ENCODE measurements at regions not wholly inside any gene's neighbourhood (a gene's known extent, or its start where the extent isn't known, plus 50 kb on each side); places are given as distances from the start of the nearest gene placed in this dataset.
"Not testable (repeated sequence)": the region's sequence is repeated elsewhere in the genome, so short reads cannot be mapped to it uniquely, and the experiment has no call there.

- DNase-seq: no peak
Observed at GRCh38 chr6:19159561-19159960, 677.6 kb upstream of the ID4 start.

GRCh38 chr6:19160081-19160730 is 677.0 kb upstream of the ID4 start:
- no peak for DNase-seq

GRCh38 chr6:19167251-19167650 is 669.9 kb upstream of the ID4 start:
- DNase-seq: no peak

GRCh38 chr6:19169366-19169765 is 667.8 kb upstream of the ID4 start:
- no peak for DNase-seq

- no peak for DNase-seq
Observed at GRCh38 chr6:19175023-19175422, 662.1 kb upstream of the ID4 start.

- no peak for DNase-seq
Observed at GRCh38 chr6:19180348-19181072, 656.7 kb upstream of the ID4 start.

- DNase-seq: no peak
Observed at GRCh38 chr6:19181211-19181610, 656.0 kb upstream of the ID4 start.

GRCh38 chr6:19193624-19194023 is 643.5 kb upstream of the ID4 start:
- no peak for DNase-seq

GRCh38 chr6:19204445-19204844 is 632.7 kb upstream of the ID4 start:
- DNase-seq: no peak

GRCh38 chr6:19205076-19205475 is 632.1 kb upstream of the ID4 start:
- DNase-seq: no peak

GRCh38 chr6:19209202-19209601 is 628.0 kb upstream of the ID4 start:
- no peak for DNase-seq

- DNase-seq: no peak
Observed at GRCh38 chr6:19210849-19211590, 626.1 kb upstream of the ID4 start.

GRCh38 chr6:19214231-19214630 is 622.9 kb upstream of the ID4 start:
- no peak for DNase-seq

GRCh38 chr6:19219931-19220330 is 617.2 kb upstream of the ID4 start:
- no peak for DNase-seq

- no peak for DNase-seq
Observed at GRCh38 chr6:19231878-19232561, 605.1 kb upstream of the ID4 start.

- DNase-seq: no peak
Observed at GRCh38 chr6:19245656-19246055, 591.5 kb upstream of the ID4 start.

GRCh38 chr6:19247181-19247580 is 590.0 kb upstream of the ID4 start:
- not testable (repeated sequence) for DNase-seq

- not testable (repeated sequence) for DNase-seq
Observed at GRCh38 chr6:19256123-19256522, 581.0 kb upstream of the ID4 start.

- no peak for DNase-seq
Observed at GRCh38 chr6:19261642-19262041, 575.5 kb upstream of the ID4 start.

GRCh38 chr6:19268117-19268516 is 569.1 kb upstream of the ID4 start:
- no peak for DNase-seq

- DNase-seq: no peak
Observed at GRCh38 chr6:19268718-19269117, 568.5 kb upstream of the ID4 start.

- no peak for DNase-seq
Observed at GRCh38 chr6:19269341-19269898, 567.8 kb upstream of the ID4 start.

- no peak for DNase-seq
Observed at GRCh38 chr6:19270616-19271015, 566.6 kb upstream of the ID4 start.

Data from NCI-H187 (cell line).